HG03175 (cell line): ENCODE measurements at regions not wholly inside any gene's neighbourhood (a gene's known extent, or its start where the extent isn't known, plus 50 kb on each side); places are given as distances from the start of the nearest gene placed in this dataset.

ENCODE experiments used
- ATAC-seq: cut with Tn5 transposase; IDR thresholded peaks from one replicate; pipeline ENCODE4 v1.9.1; 2021; ENCODE audit warnings: mild to moderate bottlenecking, moderate library complexity; ENCODE audit not compliant: unreplicated experiment

DNA sequence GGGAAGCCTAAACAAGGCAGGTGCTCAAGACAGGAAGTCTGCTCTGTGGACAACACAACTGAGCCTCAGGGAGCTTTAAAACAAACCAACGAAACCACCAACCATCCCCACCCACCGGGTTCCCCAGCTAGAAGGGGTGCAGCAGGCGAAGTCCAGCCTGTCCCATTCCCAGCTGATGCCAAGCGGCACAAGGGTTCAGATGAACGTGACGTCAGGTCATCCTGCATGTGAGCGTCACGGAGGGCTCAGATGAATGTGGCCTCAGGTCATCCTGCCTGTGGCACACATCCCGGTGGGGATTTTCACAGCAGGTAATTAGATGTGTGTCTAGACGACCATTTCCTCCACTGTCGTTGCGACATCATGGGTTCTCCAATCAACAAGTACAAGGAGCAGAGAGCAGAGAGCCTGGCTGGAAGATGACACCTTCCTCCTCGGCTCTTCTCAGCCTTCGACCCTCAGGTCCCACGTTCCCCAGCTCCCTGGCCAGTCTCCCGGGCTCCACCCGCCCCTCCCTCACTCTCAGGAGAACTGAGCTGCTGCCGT, 246.5 kb downstream of the FOXL1 start:
- ATAC-seq = no peak

DNA sequence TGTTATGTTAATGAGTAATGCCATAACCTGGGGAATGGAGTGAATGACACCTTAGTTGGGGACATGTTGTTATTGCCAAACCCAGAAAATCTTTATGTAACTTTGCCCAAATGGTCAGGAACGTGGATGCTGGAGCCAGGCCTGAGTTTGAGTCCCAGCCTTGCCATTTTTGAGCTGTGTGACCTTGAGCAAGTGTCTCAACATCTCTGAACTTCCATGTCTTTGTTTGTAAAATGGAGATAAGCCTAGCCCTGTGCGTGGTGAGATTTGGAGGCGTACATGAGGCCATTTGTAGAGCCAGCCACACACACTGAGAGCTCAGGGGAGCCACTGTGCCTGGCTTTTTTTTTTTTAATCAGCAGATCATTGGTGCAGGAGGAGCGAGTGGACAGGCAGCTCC, 247.3 kb downstream of the FOXL1 start:
- no peak for ATAC-seq

GRCh38 chr16:86826941-86827340, 248.6 kb downstream of the FOXL1 start:
- no peak for ATAC-seq

- ATAC-seq = no peak
These were observed 249.2 kb downstream of the FOXL1 start for GRCh38 chr16:86827521-86827920.

DNA sequence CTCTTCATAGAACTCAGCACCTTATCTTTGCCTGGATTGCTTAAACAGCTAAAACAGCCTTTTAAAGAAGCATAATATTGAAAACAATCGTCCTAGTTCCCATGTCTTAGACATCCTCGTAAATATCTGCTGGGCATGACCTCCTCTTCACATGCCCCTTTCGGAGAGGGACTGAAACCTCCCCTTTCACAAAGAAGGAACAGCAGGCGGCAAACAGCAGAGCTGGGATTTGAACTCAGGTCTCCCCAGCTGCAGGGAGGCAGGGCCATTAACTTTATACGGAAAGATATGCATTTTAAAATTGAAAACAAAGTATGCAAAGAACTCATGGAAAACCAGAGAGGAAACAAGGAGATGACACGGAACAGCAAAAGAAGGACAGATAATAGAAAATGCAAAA, 249.9 kb downstream of the FOXL1 start:
- no peak for ATAC-seq

DNA sequence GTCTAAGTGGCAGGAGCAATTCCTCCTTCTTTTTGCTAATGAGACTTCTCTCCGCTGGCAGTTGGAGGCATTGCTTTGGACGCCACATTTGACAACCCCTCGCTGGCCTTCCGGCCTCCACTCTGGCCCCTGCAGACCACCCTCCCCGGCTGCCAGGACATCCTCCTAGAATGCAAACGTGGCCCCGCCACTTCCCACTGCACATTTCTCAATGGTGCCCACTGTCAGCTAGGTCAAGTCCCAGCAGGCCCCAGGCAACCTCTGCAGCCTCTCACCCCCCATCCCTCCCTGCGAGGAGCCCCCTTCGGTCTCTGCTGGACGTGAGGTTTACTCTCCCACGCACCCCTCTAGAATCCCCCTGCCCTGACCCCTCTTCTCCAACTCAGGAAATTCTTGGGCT, 250.3 kb downstream of the FOXL1 start:
- no peak for ATAC-seq

DNA sequence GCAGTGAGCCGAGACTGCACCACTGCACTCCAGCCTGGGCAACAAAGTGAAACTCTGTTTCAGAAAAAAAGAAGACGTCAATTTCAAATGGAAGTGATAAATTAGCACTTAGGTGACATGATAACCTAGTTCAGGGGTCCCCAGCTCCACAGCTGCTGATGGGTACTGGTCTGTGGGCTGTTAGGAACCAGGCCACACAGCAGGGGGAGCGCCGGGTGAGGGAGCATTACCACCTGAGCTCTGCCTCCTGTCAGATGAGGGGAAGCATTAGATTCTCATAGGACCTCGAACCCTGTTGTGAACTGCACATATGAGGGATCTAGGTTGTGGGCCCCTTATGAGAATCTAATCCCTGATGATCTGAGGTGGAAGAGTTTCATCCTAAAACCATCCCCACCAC, 253.0 kb downstream of the FOXL1 start:
- ATAC-seq = no peak

DNA sequence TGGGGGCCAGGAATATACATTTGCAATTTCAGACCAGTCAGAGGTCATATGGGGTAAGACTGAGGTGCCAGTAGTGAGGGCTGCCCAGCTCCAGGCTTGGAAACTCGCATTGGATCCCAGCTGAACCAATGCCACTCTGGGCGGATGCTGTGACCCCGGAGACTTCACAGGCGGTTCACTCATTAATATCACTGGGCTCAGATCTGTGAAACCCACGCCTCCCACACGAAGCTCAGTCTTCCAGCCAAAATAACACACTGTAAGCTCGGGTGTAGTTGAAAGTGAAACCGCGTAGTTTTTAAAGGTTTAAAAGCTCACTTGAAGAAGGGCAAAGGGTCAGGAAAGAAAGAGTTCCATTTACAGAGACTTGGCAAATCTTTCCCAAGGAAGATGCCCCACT, 254.8 kb downstream of the FOXL1 start:
- ATAC-seq = no peak

- ATAC-seq = no peak
These were observed 256.2 kb downstream of the FOXL1 start for GRCh38 chr16:86834451-86835035.

GRCh38 chr16:86835982-86836381, 257.6 kb downstream of the FOXL1 start:
- ATAC-seq = no peak

DNA sequence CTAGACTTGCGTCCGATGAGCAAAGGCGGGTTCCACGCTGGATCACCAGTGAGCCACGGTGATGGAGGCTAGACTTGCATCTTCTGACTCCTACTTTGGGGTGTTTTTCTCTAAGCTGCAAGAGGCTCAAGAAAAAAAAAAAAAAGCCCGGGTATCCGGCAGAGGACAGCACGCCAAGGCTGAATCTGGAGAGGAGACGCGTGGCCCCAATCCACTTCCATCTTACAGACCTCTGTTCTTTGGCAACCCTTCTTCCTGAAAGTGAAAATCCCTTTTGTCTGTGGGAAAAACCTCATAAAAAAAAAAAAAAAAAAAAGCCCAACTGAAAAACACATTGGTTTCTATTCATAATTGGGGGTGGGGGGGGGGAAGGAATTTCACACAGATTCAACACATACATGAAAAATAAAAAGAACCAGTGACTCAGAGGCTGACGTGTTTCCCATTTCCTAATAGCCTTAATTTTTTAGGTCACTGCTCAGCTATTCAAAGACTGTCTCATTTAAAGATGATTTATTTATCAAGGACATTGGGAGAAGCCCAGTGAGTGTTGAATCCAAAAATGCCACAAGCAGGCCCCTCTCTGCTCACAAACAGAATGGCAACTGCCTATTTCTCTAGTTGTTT, 258.3 kb downstream of the FOXL1 start:
- no peak for ATAC-seq

DNA sequence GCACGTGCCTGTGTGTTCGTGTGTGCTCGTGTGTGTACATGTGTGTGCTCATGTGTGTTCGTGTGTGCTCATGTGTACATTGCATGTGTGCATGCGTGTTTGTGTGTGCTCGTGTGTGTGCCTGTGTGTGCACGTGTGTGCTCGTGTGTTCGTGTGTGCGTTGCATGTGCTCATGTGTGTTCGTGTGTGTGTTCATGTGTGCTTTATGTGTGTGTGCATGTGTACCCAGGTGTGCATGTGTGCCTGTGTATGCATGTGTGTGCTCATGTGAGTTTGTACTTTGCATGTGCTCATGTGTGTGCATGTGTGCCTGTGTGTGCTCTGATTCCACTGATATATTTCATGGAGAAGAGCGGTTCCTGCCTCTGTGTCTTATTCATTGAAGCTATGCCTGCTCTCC, 265.5 kb downstream of the FOXL1 start:
- ATAC-seq = no peak

GRCh38 chr16:86844695-86845094, 266.3 kb downstream of the FOXL1 start:
- no peak for ATAC-seq

DNA sequence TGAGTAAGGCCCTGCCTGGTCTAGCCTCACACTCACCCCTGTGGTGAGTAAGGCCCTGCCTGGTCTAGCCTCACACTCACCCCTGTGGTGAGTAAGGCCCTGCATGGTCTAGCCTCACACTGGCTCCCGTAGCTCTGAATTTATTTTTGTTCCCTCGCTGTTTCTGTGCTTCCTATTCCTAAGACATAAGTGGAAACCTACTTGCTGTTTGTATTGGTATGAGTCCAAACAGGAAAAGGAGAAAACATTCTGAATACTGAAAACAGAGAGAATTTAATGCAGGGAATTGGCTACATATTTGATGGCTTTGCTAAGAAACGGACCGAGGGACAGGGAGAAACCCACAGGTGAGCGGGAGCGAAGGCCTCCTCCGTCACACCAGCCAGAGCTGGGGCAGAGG, 267.8 kb downstream of the FOXL1 start:
- ATAC-seq = no peak

DNA sequence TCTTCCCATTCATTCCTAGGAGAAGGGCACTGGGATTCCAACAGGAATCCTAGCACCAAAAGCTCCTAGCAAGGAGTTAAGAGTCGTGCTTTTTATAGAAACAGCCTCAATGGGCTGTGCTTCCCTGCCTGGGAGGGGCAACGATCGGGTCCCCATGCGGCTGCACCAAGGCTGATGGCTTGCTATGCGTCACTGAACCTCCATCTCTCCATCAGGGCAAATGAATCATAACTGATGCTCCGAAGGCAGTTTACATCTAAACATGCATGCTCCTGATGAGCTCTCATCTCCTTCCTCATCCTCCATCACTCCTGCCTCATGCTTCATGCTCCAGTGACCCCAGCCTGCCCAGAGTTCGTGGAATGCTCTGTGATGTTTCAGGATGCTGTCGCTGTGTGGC, 270.5 kb downstream of the FOXL1 start:
- no peak for ATAC-seq

DNA sequence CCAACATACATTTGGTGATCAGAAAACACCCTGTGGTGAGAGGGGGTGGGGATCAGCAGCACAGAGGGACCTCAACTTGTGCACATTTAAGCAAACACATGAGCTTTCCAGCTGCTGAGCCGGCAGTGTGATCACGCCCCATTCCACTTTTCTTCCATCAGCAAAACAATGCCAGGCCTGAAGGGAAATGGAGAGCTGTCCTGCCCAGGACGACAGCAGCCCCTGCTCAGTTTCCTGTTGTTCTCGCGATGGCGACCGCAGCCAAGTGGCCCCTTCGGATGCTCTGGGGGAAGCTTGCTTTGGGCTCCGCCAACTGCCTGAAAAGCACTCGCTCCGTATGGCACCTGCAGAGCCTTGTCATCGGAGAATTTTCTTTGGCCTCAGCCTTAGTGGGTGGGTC, 272.3 kb downstream of the FOXL1 start:
- no peak for ATAC-seq

DNA sequence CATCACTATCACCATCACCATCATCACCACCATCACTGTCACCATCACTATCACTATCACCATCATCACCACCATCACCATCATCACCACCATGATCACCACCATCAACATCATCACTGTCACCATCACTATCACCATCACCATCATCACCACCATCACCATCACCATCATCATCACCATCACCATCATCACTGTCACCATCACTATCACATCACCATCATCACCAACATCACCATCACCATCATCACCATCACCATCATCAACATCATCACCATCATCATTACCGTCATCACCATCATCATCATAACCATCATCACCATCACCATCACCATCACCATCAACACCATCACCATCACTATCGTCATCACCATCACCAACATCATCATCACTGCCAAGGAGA, 273.8 kb downstream of the FOXL1 start:
- ATAC-seq = no peak

GRCh38 chr16:86854058-86854621, 275.8 kb downstream of the FOXL1 start:
- ATAC-seq = no peak

- no peak for ATAC-seq
These were observed 276.4 kb downstream of the FOXL1 start for GRCh38 chr16:86854626-86855294.

GRCh38 chr16:86856946-86857586, 278.7 kb downstream of the FOXL1 start:
- ATAC-seq = no peak

DNA sequence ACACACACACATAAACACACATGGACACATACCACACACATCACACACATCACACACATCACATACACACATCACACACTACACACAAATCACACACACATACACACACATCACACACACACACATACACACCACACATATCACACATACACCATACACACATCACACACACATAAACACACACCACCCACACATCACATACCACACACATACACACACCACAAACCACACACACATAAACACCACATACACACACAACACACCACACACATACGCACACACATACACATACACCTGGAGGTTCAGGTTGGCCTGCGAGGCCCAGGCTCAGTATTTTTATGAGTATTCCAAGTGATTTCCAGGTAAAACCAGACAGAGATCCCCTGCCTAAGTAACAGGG, 279.5 kb downstream of the FOXL1 start:
- no peak for ATAC-seq

DNA sequence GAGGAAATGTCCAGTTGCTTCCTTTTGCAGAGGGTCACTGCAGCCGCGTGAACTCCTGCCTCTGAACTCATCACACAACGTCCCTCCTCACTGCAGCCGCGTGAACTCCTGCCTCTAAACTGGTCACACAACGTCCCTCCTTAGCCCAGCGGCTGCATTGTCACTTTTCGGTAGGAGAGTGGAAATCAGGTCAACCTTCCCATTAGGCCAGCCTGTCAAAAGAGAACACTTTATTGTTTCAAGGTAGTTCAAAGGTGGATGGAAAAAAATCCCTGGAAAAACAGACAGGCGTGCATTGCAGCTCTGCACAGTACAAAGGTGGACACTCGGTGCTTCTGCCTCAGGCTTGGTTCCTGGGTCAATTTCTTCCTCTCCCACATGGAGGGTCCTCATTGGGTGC, 280.2 kb downstream of the FOXL1 start:
- ATAC-seq = no peak
